IMR-90 (cell line): ENCODE measurements at regions not wholly inside any gene's neighbourhood (a gene's known extent, or its start where the extent isn't known, plus 50 kb on each side); places are given as distances from the start of the nearest gene placed in this dataset.
A peak's percentile ranks its signal among the peaks of the same experiment; 100 is the strongest.

Experiments
- ATAC-seq: fragments of 200-7000 bp; cut with Tn5 transposase; 2 replicates; pipeline ENCODE4 v1.9.1; 2020; ENCODE audit warnings: low read depth, mild to moderate bottlenecking, moderate library complexity
- BruUV-seq: library from RNA; stranded (reverse); fragments of 400-500 nt; replicated peaks from 2 replicates; lab custom pipeline; 2021; lab: Mats Ljungman, UMichigan
- CTCF ChIA-PET: fragments of 300-600 bp; formaldehyde crosslinking; extraction: SDS; loops from one replicate; lab custom pipeline; 2021; ENCODE audit warnings: antibody characterized with exemption; lab: Yijun Ruan, JAX
- POLR2A ChIA-PET: fragments of 300-600 bp; sonication (Branson Sonifier 250); formaldehyde crosslinking; loops from one replicate; lab custom pipeline; 2022; ENCODE audit warnings: antibody characterized with exemption; ENCODE audit not compliant: unreplicated experiment; lab: Charles Lee
- DNase-seq: peaks from one replicate; pipeline ENCODE4 v3.0.0; 2013
- H2AFZ ChIP-seq: replicated peaks from 2 replicates; pipeline ENCODE3; 2013; ENCODE audit warnings: low read length, mild to moderate bottlenecking; ENCODE audit not compliant: poor library complexity
- H2AK5ac ChIP-seq: 2 replicates; pipeline ENCODE4 v1.6.1; 2013; ENCODE audit warnings: low read depth, low read length, inconsistent platforms
- H2AK9ac ChIP-seq: replicated peaks from 2 replicates; pipeline ENCODE3; 2013; ENCODE audit warnings: mild to moderate bottlenecking, low read depth, low read length, moderate library complexity; ENCODE audit not compliant: poor library complexity
- H2BK120ac ChIP-seq: 2 replicates; pipeline ENCODE4 v1.6.1; 2013; ENCODE audit warnings: low read depth, low read length, inconsistent platforms
- H2BK15ac ChIP-seq: 3 replicates; pipeline ENCODE4 v1.6.1; 2013; ENCODE audit warnings: low read depth, low read length, inconsistent platforms
- H2BK20ac ChIP-seq: 2 replicates; pipeline ENCODE4 v1.6.1; 2013; ENCODE audit warnings: low read depth, mild to moderate bottlenecking, inconsistent platforms, low read length, moderate library complexity
- H2BK5ac ChIP-seq: 2 replicates; pipeline ENCODE4 v1.6.1; 2013; ENCODE audit warnings: mild to moderate bottlenecking, low read depth, low read length, inconsistent platforms; ENCODE audit not compliant: poor library complexity, severe bottlenecking
- H3K14ac ChIP-seq: replicated peaks from 2 replicates; pipeline ENCODE4 v1.6.1; 2013; ENCODE audit warnings: low read depth, low read length, inconsistent platforms
- H3K18ac ChIP-seq: 2 replicates; pipeline ENCODE4 v1.6.1; 2013; ENCODE audit warnings: low read depth, low read length, control low read depth
- H3K23ac ChIP-seq: 2 replicates; pipeline ENCODE4 v1.6.1; 2013; ENCODE audit warnings: low read depth, low read length, inconsistent platforms
- H3K27ac ChIP-seq: 2 replicates; pipeline ENCODE4 v1.5.1; 2013; ENCODE audit warnings: mild to moderate bottlenecking, control low read depth, low read length; ENCODE audit not compliant: insufficient read depth
- H3K27me3 ChIP-seq: 2 replicates; pipeline ENCODE4 v1.6.1; 2013; ENCODE audit warnings: low read length; ENCODE audit not compliant: control insufficient read depth, insufficient read depth
- H3K36me3 ChIP-seq: 2 replicates; pipeline ENCODE4 v1.6.1; 2013; ENCODE audit warnings: low read length, mixed read lengths; ENCODE audit not compliant: control insufficient read depth, insufficient read depth
- H3K4ac ChIP-seq: 2 replicates; pipeline ENCODE4 v1.6.1; 2013; ENCODE audit warnings: low read depth, low read length, inconsistent platforms
- H3K4me1 ChIP-seq: 2 replicates; pipeline ENCODE4 v1.6.1; 2013; ENCODE audit warnings: low read length, mixed read lengths; ENCODE audit not compliant: control insufficient read depth, insufficient read depth
- H3K4me2 ChIP-seq: 2 replicates; pipeline ENCODE4 v1.6.1; 2013; ENCODE audit warnings: low read depth, mild to moderate bottlenecking, control low read depth, low read length, moderate library complexity
- H3K4me3 ChIP-seq: 2 replicates; pipeline ENCODE4 v1.5.1; 2013; ENCODE audit warnings: low read depth, mild to moderate bottlenecking, control low read depth, low read length, moderate library complexity; ENCODE audit not compliant: insufficient read depth
- H3K56ac ChIP-seq: 2 replicates; pipeline ENCODE4 v1.6.1; 2013; ENCODE audit warnings: low read length, inconsistent platforms; ENCODE audit not compliant: insufficient read depth; ENCODE audit errors: extremely low read depth
- H3K79me1 ChIP-seq, 2 experiments: 2 replicates each; pipeline ENCODE4 v1.6.1; 2013; ENCODE audit warnings: low read length in 2 of 2, inconsistent platforms in 1 of 2, low read depth in 1 of 2
- H3K9ac ChIP-seq: 2 replicates; pipeline ENCODE4 v1.6.1; 2013; ENCODE audit warnings: low read depth, low read length, control low read depth
- H3K9me1 ChIP-seq: 2 replicates; pipeline ENCODE4 v1.6.1; 2013; ENCODE audit warnings: low read length, inconsistent platforms; ENCODE audit not compliant: insufficient read depth
- H3K9me3 ChIP-seq: 2 replicates; pipeline ENCODE4 v1.6.1; 2013; ENCODE audit warnings: low read length; ENCODE audit not compliant: control insufficient read depth, insufficient read depth
- H4K20me1 ChIP-seq: 2 replicates; pipeline ENCODE4 v1.6.1; 2013; ENCODE audit warnings: low read length, inconsistent platforms; ENCODE audit not compliant: insufficient read depth
- H4K5ac ChIP-seq: 2 replicates; pipeline ENCODE4 v1.6.1; 2013; ENCODE audit warnings: mild to moderate bottlenecking, low read depth, low read length, control low read depth
- H4K8ac ChIP-seq, 2 experiments: 2 replicates each; pipeline ENCODE4 v1.6.1; 2013; ENCODE audit warnings: low read depth in 2 of 2, low read length in 2 of 2, control low read depth in 1 of 2, inconsistent platforms in 1 of 2
- H4K91ac ChIP-seq: 2 replicates; pipeline ENCODE4 v1.6.1; 2013; ENCODE audit warnings: low read depth, low read length, inconsistent platforms; ENCODE audit not compliant: insufficient read depth
- CHD1 ChIP-seq: IDR thresholded peaks from 2 replicates; pipeline ENCODE4 v1.6.1; 2012; ENCODE audit warnings: low read depth, low read length, improper control_type of control experiment
- ELK1 ChIP-seq: fragments of 150-350 bp; IDR thresholded peaks from 2 replicates; pipeline ENCODE4 v1.6.1; 2016; ENCODE audit warnings: low read depth, mild to moderate bottlenecking, low read length, moderate library complexity, borderline replicate concordance
- MXI1 ChIP-seq: IDR thresholded peaks from 2 replicates; pipeline ENCODE4 v1.6.1; 2012; ENCODE audit warnings: low read depth, mild to moderate bottlenecking, low read length, moderate library complexity, borderline replicate concordance
- POLR2A ChIP-seq: IDR thresholded peaks from 2 replicates; pipeline ENCODE4 v1.6.1; 2012; ENCODE audit warnings: mild to moderate bottlenecking, low read depth, low read length
- RFX5 ChIP-seq: IDR thresholded peaks from 2 replicates; pipeline ENCODE4 v1.8.0; 2012; ENCODE audit warnings: low read depth, mild to moderate bottlenecking, low read length, moderate library complexity
- WGBS, 2 experiments: methylation state at CpG; one replicate each; pipeline versions ENCODE4 v1.1.5 to v1.1.7; 2013; ENCODE audit warnings: missing lambda C conversion rate in 2 of 2; ENCODE audit not compliant: insufficient read length in 1 of 2; ENCODE audit errors: extremely low coverage in 2 of 2; 5-methylcytosine and 5-hydroxymethylcytosine counted together
- dilution Hi-C: fragments of 300-500 bp; cut with HindIII; formaldehyde crosslinking; loops from one replicate; pipeline ENCODE4 v1.14.3; 2018; ENCODE audit warnings: low sequenced_read_pairs; ENCODE audit not compliant: unreplicated experiment
- in situ Hi-C: fragments of 300-500 bp; cut with MboI; formaldehyde crosslinking; loops from 3 replicates; pipeline ENCODE4 v1.14.3; 2019; ENCODE audit warnings: low sequenced_read_pairs, inconsistent platforms, mixed read lengths
- intact Hi-C: fragments of 100-400 bp; cut with micrococcal nuclease; formaldehyde crosslinking; loops from 2 replicates; pipeline ENCODE4 v1.10.0; 2022

DNA sequence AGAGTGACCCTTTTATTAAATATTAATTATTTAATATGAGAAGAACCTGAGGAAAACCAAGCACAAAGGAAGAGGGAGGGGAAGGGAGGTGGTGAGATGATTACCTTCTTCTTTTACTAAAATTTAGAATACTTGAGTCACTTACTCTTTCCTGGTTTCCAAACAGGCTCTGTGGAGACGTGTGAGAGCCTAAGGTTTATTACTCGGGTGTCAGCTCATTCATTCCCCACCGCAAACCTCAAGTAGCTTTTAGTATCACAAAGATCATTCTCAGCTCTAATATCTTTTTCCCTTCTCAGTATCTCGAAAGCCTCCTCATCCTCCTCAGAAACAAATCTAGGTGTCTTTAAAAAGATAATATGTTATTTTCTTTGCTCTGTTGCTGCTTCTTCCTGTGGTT lies 497.2 kb upstream of the JARID2 start:
- H4K91ac ChIP-seq, result no peak overlapping the region

More for the DNA sequence above, 497.2 kb upstream of the JARID2 start:
- Histone ChIP-seq H3K79me1 (no peaks in the 10 kb centered on the region), H2BK20ac (no peak overlapping the region), H3K23ac (no peak overlapping the region), H2BK5ac (no peak overlapping the region), H4K20me1 (no peaks in the 10 kb centered on the region), H3K27me3 (no peaks in the 10 kb centered on the region), H3K4me1 (peaks cover 4% of the 10 kb centered on the region; the same call in 1 of the 2 replicates), H2AK9ac (no peak overlapping the region), H3K18ac (peak overlapping the region; percentile 25; the same call in 1 of the 2 replicates), H3K36me3 (no peaks in the 10 kb centered on the region), H3K9me3 (no peaks in the 10 kb centered on the region), H4K5ac (no peak overlapping the region), H2AK5ac (no peak overlapping the region), H2BK15ac (no peak overlapping the region), H3K4ac (no peak overlapping the region), H3K4me3 (no peak overlapping the region), H3K56ac (no peak overlapping the region), H2BK120ac (peak overlapping the region; percentile 37), H2AFZ (no peak overlapping the region), H4K8ac (no peak overlapping the region), H3K27ac (no peak overlapping the region), H3K14ac (no peak overlapping the region), H3K9me1 (0 out of 2 replicates have a peak, but pooled peaks cover 2% of the 10 kb centered on the region), H3K9ac (no peak overlapping the region), H3K4me2 (no peak overlapping the region)
- TF ChIP-seq ELK1, result no peak
- no peak for TF ChIP-seq CHD1
- no peak for TF ChIP-seq POLR2A
- no peak for TF ChIP-seq RFX5
- TF ChIP-seq MXI1, result no peak
- no CpG with 5 or more reads among the region's 4 CpGs for WGBS, 2 experiments
- no TSS peak for BruUV-seq
- POLR2A ChIA-PET, result no interaction called here
- DNase-seq (no peak), ATAC-seq (no peak)
- dilution Hi-C loops, result no loop called here
- intact Hi-C loops, result loop anchor here (5.0 kb wide), 1 partner anchor 94 kb away; no protein-coding TSS in a partner anchor
- CTCF ChIA-PET, result no interaction called here
- in situ Hi-C loops, result no loop called here
